HG02588 (cell line): ENCODE measurements at regions not wholly inside any gene's neighbourhood (a gene's known extent, or its start where the extent isn't known, plus 50 kb on each side); places are given as distances from the start of the nearest gene placed in this dataset.

Experiments
- ATAC-seq: cut with Tn5 transposase; IDR thresholded peaks from one replicate; pipeline ENCODE4 v1.9.1; 2021; ENCODE audit warnings: mild to moderate bottlenecking, moderate library complexity; ENCODE audit not compliant: unreplicated experiment

GRCh38 chr5:124692950-124693349, 53.5 kb downstream of the ZNF608 start:
- no peak for ATAC-seq

DNA sequence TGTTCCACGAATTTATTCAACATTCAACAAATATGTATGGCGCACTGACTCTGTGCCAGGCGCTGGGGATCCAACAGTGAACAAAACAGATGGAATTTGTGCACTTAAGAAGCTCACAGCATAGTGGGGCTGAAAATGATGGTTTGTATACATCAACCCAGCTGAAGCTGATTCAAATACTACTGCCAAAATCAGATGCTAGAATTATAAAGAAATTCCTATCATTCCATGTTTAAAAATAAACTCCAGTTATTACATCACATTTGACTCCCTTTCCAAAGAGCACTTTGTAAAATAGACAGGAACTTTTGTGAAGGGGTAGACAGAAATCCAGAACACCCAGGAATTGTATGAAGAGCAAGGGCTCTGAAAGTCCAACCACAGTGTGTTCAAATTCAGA, 54.1 kb downstream of the ZNF608 start:
- ATAC-seq = no peak

- ATAC-seq = no peak
Measured at GRCh38 chr5:124689653-124690052, 56.8 kb downstream of the ZNF608 start.

GRCh38 chr5:124686239-124687004, 60.0 kb downstream of the ZNF608 start:
- no peak for ATAC-seq

- no peak for ATAC-seq
Measured at GRCh38 chr5:124685404-124685930, 61.0 kb downstream of the ZNF608 start.

DNA sequence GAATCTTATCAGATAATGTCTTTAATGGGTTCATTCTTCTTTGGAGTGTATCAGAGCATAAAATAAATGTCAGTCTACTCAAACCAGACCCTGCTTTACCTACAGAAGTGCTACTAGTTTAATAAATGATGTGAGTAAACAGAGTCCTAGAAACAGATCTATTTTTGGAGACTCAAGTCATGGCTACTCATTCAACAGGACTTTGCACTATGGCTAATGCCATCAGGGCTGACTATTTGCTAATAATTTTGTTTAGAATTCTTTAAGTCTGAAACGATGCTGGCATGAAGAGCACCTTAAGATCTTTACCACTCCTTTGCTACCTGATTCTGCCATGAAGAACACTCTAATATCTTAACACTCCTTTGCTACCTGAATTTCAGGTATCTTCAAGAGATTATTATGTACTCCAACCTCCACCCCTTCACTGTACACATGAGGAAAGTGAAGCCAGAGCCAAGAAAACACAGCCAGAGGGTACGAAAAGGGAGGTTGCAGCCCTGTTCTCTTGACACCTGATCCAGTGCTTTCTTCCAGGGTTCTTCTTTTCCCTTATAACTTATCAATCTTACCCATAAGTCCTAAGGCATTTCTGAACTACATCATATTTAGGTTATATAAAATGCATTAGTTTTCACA, 62.4 kb downstream of the ZNF608 start:
- ATAC-seq = no peak

GRCh38 chr5:124679578-124680199, 66.8 kb downstream of the ZNF608 start:
- no peak for ATAC-seq

DNA sequence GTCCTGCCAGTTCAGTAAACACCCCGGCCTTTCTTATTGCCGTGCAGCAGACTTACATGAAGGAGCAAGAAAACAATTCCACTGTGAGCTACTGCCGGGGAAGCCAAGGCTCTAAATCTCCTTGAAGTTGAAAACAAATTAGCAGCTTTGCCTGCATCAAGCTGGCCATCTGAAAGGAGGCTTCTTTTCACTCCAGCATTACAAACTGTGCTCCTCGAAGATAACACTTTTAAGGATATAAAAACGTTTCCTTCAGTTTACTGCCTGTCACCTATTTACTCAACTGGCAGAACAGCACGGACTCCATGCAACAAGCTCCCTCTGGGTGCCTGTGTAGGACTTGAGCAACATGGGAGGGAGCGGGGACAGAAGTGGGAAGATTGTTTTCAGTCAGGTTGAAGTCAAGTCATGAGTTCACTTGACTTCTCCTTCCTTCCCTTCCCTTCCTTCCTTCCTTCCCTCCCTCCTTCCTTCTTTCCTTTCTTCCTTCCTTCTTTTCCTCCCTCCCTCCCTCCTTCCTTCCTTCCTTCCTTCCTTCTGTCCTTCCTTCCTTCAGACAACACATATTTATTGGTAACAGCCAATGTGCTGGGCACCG, 67.4 kb downstream of the ZNF608 start:
- no peak for ATAC-seq

GRCh38 chr5:124678468-124678867, 68.0 kb downstream of the ZNF608 start:
- no peak for ATAC-seq

DNA sequence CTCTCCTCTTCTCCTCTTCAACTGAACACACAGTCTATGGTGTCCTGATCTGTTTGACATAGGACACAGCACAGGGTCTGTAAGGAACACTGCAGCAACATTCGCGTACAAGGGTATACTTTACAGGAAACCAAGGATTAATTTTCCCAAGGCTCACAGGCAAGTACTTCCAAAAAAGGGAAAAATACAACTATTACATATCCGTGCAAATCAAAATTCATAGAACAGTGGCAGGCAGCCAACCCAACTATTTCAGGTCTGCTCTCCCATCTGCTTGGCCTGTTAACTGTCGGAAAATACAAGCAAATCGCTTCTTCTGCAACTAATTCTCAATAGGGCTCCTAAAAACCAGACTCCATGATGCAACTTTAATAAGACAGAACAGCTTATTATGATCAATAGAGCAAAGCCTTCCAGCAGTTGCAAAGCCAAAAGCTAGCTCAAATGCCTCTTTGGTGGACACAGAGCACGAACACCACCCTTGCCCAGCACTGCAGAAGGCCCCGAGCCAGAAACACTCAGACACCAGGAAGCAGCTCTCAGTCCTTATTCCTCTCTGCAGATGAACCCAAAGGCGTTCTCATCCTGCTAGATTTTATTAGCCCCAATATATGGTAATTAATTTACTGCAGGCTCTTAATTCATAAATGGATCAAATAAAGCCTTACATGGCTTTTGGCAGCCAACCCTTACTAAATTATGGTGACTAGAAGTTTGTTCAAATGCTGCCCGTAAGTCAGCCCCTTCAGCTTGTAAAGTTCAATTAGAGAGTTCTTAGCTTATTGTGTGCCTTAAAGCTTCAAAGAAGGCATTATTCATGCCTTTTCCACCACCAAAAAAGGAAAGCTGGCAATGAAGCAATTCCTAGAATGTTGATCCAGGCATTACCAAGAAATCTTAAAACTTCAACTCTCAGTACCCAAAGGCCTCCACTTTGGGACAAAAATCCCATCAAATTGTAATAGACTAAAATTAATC, 68.8 kb downstream of the ZNF608 start:
- no peak for ATAC-seq

- ATAC-seq = no peak
Measured at GRCh38 chr5:124675931-124676846, 70.2 kb downstream of the ZNF608 start.

DNA sequence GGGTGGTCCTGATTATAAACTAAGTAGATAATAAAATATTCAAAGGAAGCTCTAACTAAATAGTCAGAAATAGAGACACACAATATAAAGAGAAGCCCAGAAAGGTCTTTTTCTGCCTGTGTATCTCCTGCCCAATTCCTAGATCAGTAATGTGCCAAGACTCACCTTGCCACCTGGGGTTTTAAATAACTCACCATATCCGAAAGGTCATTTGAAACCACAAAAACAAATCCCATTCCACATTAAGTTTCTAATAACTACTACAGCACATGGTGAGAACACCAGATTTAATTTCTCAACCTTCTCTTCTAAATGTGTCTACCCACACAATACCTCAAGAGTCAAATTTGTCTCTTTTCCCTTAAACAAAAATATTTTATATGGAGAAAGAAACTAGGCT, 75.2 kb downstream of the ZNF608 start:
- ATAC-seq = no peak

- ATAC-seq = no peak
Measured at GRCh38 chr5:124670722-124671184, 75.7 kb downstream of the ZNF608 start.

- no peak for ATAC-seq
Measured at GRCh38 chr5:124669956-124670721, 76.3 kb downstream of the ZNF608 start.

GRCh38 chr5:124669300-124669648, 77.2 kb downstream of the ZNF608 start:
- no peak for ATAC-seq

GRCh38 chr5:124668353-124669299, 77.8 kb downstream of the ZNF608 start:
- no peak for ATAC-seq

DNA sequence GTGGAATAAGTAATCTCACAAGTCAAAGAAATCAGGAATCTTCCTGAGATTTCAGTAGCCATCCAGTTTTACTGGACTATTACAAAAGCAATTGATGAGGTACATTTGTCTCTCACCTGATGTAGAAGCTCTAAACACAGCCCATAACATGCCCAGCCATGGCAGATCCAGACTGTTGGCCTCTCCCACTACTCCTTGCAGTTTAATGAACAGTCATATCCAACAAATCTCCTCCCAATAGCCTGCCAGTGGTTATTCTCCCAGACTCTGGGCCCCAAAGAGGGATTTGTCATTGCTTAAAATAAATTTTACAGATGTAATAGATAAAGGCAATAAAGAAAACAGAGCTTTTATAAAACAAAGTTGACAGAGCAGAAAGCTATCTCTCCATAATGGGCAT, 80.8 kb downstream of the ZNF608 start:
- no peak for ATAC-seq
